ENCODE measurements at regions not wholly inside any gene's neighbourhood (a gene's known extent, or its start where the extent isn't known, plus 50 kb on each side); places are given as distances from the start of the nearest gene placed in this dataset.
"Not testable (repeated sequence)": the region's sequence is repeated elsewhere in the genome, so short reads cannot be mapped to it uniquely, and the experiment has no call there.

GRCh38 chr15:32253958-32254357 is 149.1 kb downstream of the GOLGA8K start:
- H3K9me3 Mint-ChIP-seq (ENCODE audit: insufficient read depth); H3K4me3 Mint-ChIP-seq; H3K36me3 Mint-ChIP-seq (ENCODE audit: low read depth); CTCF ChIA-PET; POLR2A ChIA-PET; ATAC-seq; H3K27me3 Mint-ChIP-seq (ENCODE audit: low read depth); H3K27ac Mint-ChIP-seq; H3K4me1 Mint-ChIP-seq (ENCODE audit: low read depth); DNase-seq: not testable (repeated sequence)

- H3K36me3 Mint-ChIP-seq (ENCODE audit: low read depth); DNase-seq; H3K27ac Mint-ChIP-seq; H3K4me1 Mint-ChIP-seq (ENCODE audit: low read depth); POLR2A ChIA-PET; H3K9me3 Mint-ChIP-seq (ENCODE audit: insufficient read depth); H3K27me3 Mint-ChIP-seq (ENCODE audit: low read depth); ATAC-seq; CTCF ChIA-PET; H3K4me3 Mint-ChIP-seq: not testable (repeated sequence)
These were observed 153.9 kb downstream of the GOLGA8K start for GRCh38 chr15:32249207-32249606.

GRCh38 chr15:32243727-32244126 is 159.4 kb downstream of the GOLGA8K start:
- POLR2A ChIA-PET; H3K27ac Mint-ChIP-seq; DNase-seq; H3K4me3 Mint-ChIP-seq; H3K4me1 Mint-ChIP-seq (ENCODE audit: low read depth); CTCF ChIA-PET; ATAC-seq; H3K36me3 Mint-ChIP-seq (ENCODE audit: low read depth); H3K9me3 Mint-ChIP-seq (ENCODE audit: insufficient read depth); H3K27me3 Mint-ChIP-seq (ENCODE audit: low read depth): not testable (repeated sequence)

- H3K27me3 Mint-ChIP-seq (ENCODE audit: low read depth); H3K4me3 Mint-ChIP-seq; ATAC-seq; H3K4me1 Mint-ChIP-seq (ENCODE audit: low read depth); CTCF ChIA-PET; H3K36me3 Mint-ChIP-seq (ENCODE audit: low read depth); DNase-seq; H3K9me3 Mint-ChIP-seq (ENCODE audit: insufficient read depth); H3K27ac Mint-ChIP-seq; POLR2A ChIA-PET: not testable (repeated sequence)
These were observed 160.1 kb downstream of the GOLGA8K start for GRCh38 chr15:32242780-32243528.

GRCh38 chr15:32227410-32228114 is 175.5 kb downstream of the GOLGA8K start:
- H3K27me3 Mint-ChIP-seq (ENCODE audit: low read depth); CTCF ChIA-PET; POLR2A ChIA-PET; ATAC-seq; H3K4me3 Mint-ChIP-seq; H3K36me3 Mint-ChIP-seq (ENCODE audit: low read depth); H3K9me3 Mint-ChIP-seq (ENCODE audit: insufficient read depth); H3K4me1 Mint-ChIP-seq (ENCODE audit: low read depth); H3K27ac Mint-ChIP-seq; DNase-seq: not testable (repeated sequence)

GRCh38 chr15:32222716-32223115 is 180.4 kb downstream of the GOLGA8K start:
- Mint-ChIP-seq H3K4me1 (ENCODE audit: low read depth) (no peaks in the 10 kb centered on the region), H3K27ac (no peak overlapping the region), H3K36me3 (ENCODE audit: low read depth) (no peaks in the 10 kb centered on the region), H3K27me3 (ENCODE audit: low read depth) (no peaks in the 10 kb centered on the region), H3K9me3 (ENCODE audit: insufficient read depth) (no peaks in the 10 kb centered on the region), H3K4me3 (no peak overlapping the region)
- DNase-seq (no peak), ATAC-seq (no peak)
- ChIA-PET POLR2A (no interaction called here), CTCF (no interaction called here)
